ENCODE measurements at regions not wholly inside any gene's neighbourhood (a gene's known extent, or its start where the extent isn't known, plus 50 kb on each side); places are given as distances from the start of the nearest gene placed in this dataset.

- H3K4me1 ChIP-seq: peaks cover 0 to 24% (median 8%) of the 10 kb centered on the region in 4 donors
- TF ChIP-seq CTCF (IDR thresholded peaks at IDR 0.05): no peak
- no peak overlapping the region for H3K4me3 ChIP-seq
- intact Hi-C loops (cut with DNase I; ENCODE audit: low total_unique reads): no loop called here
- no peak for DNase-seq
- H3K36me3 ChIP-seq: no peaks in the 10 kb centered on the region
- H3K27ac ChIP-seq: no peak overlapping the region
- H3K9me3 ChIP-seq: no peaks in the 10 kb centered on the region
- H3K27me3 ChIP-seq: no peaks in the 10 kb centered on the region
Measured at GRCh38 chr14:94961386-94962165, 191.7 kb upstream of the GSC start.

- no peak for TF ChIP-seq CTCF (IDR thresholded peaks at IDR 0.05)
- Histone ChIP-seq H3K36me3 (no peaks in the 10 kb centered on the region), H3K9me3 (no peaks in the 10 kb centered on the region), H3K4me1 (peaks cover 0 to 24% (median 8%) of the 10 kb centered on the region in 4 donors), H3K27ac (no peak overlapping the region), H3K4me3 (no peak overlapping the region), H3K27me3 (no peaks in the 10 kb centered on the region)
- intact Hi-C loops (cut with DNase I; ENCODE audit: low total_unique reads): no loop called here
- DNase-seq: no peak
Measured at GRCh38 chr14:94960285-94961001, 190.5 kb upstream of the GSC start.

DNA sequence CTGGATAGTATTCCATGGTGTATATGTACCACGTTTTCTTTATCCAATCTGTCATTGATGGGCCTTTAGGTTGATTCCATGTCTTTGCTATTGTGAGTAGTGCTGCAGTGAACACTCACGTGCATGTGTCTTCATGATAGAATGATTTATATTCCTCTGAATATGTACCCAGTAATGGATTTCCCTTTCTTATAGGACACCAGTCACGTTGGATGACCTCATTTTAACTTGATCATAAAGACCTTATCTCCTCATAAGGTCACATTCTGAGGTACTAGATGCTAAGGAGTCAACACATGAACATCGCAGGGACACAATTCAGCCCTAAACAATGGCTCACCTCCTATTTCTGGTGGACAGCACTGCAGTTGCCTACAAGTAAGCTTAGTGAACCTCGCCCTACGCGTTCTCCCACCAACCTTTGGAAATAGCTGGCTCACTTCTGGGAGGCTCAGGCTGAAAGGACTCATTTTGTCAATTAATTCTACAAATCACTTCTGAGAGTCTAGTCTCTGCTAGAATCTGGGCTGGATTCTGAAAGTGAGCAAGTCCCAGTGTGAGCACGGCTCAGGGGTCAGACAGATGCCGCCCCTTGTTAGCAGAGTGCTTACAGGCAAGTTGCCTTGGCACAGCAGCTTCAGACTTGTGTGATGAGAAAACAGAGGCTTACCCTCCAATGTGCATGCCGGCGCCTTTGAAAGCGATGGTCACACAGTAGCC, 183.8 kb upstream of the GSC start:
- Histone ChIP-seq H3K36me3 (no peaks in the 10 kb centered on the region), H3K27ac (no peak overlapping the region), H3K4me3 (no peak overlapping the region), H3K4me1 (no peaks in the 10 kb centered on the region), H3K27me3 (no peaks in the 10 kb centered on the region), H3K9me3 (no peaks in the 10 kb centered on the region)
- intact Hi-C loops (cut with DNase I; ENCODE audit: low total_unique reads): no loop called here
- no peak for TF ChIP-seq CTCF (IDR thresholded peaks at IDR 0.05)
- no peak for DNase-seq

DNA sequence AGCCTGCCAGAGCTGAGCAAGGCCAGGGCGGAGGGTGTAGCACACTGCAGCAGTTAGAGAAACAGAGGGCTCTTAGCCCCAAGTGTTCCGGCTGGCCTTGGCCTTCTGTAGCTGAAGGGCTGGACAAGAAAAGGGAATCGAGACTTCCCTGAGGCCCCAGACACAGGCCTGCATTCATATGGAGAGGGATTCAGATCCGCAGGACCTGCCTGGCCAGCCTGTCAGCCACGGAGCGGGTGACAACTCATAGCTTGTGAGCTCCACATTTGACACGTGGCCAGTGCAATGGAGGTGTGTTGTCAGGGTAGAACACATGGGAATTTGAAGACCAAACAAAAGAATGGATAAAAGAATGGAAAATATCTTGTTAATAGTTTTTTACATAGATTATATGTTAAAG, 182.2 kb upstream of the GSC start:
- Histone ChIP-seq H3K36me3 (no peaks in the 10 kb centered on the region), H3K4me3 (no peak overlapping the region), H3K9me3 (peaks cover 0 to 4% (median 0%) of the 10 kb centered on the region in 3 donors), H3K4me1 (no peaks in the 10 kb centered on the region), H3K27ac (no peak overlapping the region), H3K27me3 (no peaks in the 10 kb centered on the region)
- intact Hi-C loops (cut with DNase I; ENCODE audit: low total_unique reads): no loop called here
- no peak for DNase-seq
- TF ChIP-seq CTCF (IDR thresholded peaks at IDR 0.05): no peak

DNA sequence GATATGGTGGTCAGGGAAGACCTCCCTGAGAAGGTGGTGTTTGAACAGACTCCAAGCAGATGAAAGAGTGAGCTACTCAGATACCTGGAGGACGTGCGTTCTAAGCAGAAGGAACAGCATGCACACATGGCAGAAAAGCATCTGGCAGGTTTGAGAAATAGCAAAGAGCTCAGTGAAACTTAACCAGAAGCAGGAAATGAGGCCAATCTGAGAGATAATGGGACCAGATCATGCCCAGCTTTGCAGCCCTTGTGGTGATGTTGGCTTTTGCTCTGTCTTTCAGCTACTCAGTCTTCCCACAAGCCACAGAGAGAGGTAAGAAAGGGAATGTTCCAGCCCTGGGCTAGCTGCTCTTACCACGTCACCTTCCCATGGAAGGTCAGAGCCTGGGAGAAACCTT, 176.3 kb upstream of the GSC start:
- intact Hi-C loops (cut with DNase I; ENCODE audit: low total_unique reads): no loop called here
- Histone ChIP-seq H3K27ac (no peak overlapping the region), H3K4me3 (no peak overlapping the region)

More for the DNA sequence above, 176.3 kb upstream of the GSC start:
- no peak for DNase-seq
- no peak for TF ChIP-seq CTCF (IDR thresholded peaks at IDR 0.05)
- Histone ChIP-seq H3K27me3 (no peaks in the 10 kb centered on the region), H3K9me3 (peaks cover 0 to 4% (median 0%) of the 10 kb centered on the region in 3 donors), H3K36me3 (no peaks in the 10 kb centered on the region), H3K4me1 (no peaks in the 10 kb centered on the region)

All from tibial artery (tissue), 4 donors.